IMR-90 (cell line): ENCODE measurements at regions not wholly inside any gene's neighbourhood (a gene's known extent, or its start where the extent isn't known, plus 50 kb on each side); places are given as distances from the start of the nearest gene placed in this dataset.

ENCODE experiments used
- ATAC-seq: fragments of 200-7000 bp; cut with Tn5 transposase; 2 replicates; pipeline ENCODE4 v1.9.1; 2020; ENCODE audit warnings: low read depth, mild to moderate bottlenecking, moderate library complexity
- BruUV-seq: library from RNA; stranded (reverse); fragments of 400-500 nt; replicated peaks from 2 replicates; lab custom pipeline; 2021; lab: Mats Ljungman, UMichigan
- CTCF ChIA-PET: fragments of 300-600 bp; formaldehyde crosslinking; extraction: SDS; loops from one replicate; lab custom pipeline; 2021; ENCODE audit warnings: antibody characterized with exemption; lab: Yijun Ruan, JAX
- POLR2A ChIA-PET: fragments of 300-600 bp; sonication (Branson Sonifier 250); formaldehyde crosslinking; loops from one replicate; lab custom pipeline; 2022; ENCODE audit warnings: antibody characterized with exemption; ENCODE audit not compliant: unreplicated experiment; lab: Charles Lee
- DNase-seq: peaks from one replicate; pipeline ENCODE4 v3.0.0; 2013
- H2AFZ ChIP-seq: replicated peaks from 2 replicates; pipeline ENCODE3; 2013; ENCODE audit warnings: low read length, mild to moderate bottlenecking; ENCODE audit not compliant: poor library complexity
- H2AK5ac ChIP-seq: 2 replicates; pipeline ENCODE4 v1.6.1; 2013; ENCODE audit warnings: low read depth, low read length, inconsistent platforms
- H2AK9ac ChIP-seq: replicated peaks from 2 replicates; pipeline ENCODE3; 2013; ENCODE audit warnings: mild to moderate bottlenecking, low read depth, low read length, moderate library complexity; ENCODE audit not compliant: poor library complexity
- H2BK120ac ChIP-seq: 2 replicates; pipeline ENCODE4 v1.6.1; 2013; ENCODE audit warnings: low read depth, low read length, inconsistent platforms
- H2BK15ac ChIP-seq: 3 replicates; pipeline ENCODE4 v1.6.1; 2013; ENCODE audit warnings: low read depth, low read length, inconsistent platforms
- H2BK20ac ChIP-seq: 2 replicates; pipeline ENCODE4 v1.6.1; 2013; ENCODE audit warnings: low read depth, mild to moderate bottlenecking, inconsistent platforms, low read length, moderate library complexity
- H2BK5ac ChIP-seq: 2 replicates; pipeline ENCODE4 v1.6.1; 2013; ENCODE audit warnings: mild to moderate bottlenecking, low read depth, low read length, inconsistent platforms; ENCODE audit not compliant: poor library complexity, severe bottlenecking
- H3K14ac ChIP-seq: replicated peaks from 2 replicates; pipeline ENCODE4 v1.6.1; 2013; ENCODE audit warnings: low read depth, low read length, inconsistent platforms
- H3K18ac ChIP-seq: 2 replicates; pipeline ENCODE4 v1.6.1; 2013; ENCODE audit warnings: low read depth, low read length, control low read depth
- H3K23ac ChIP-seq: 2 replicates; pipeline ENCODE4 v1.6.1; 2013; ENCODE audit warnings: low read depth, low read length, inconsistent platforms
- H3K27ac ChIP-seq: 2 replicates; pipeline ENCODE4 v1.5.1; 2013; ENCODE audit warnings: mild to moderate bottlenecking, control low read depth, low read length; ENCODE audit not compliant: insufficient read depth
- H3K27me3 ChIP-seq: 2 replicates; pipeline ENCODE4 v1.6.1; 2013; ENCODE audit warnings: low read length; ENCODE audit not compliant: control insufficient read depth, insufficient read depth
- H3K36me3 ChIP-seq: 2 replicates; pipeline ENCODE4 v1.6.1; 2013; ENCODE audit warnings: low read length, mixed read lengths; ENCODE audit not compliant: control insufficient read depth, insufficient read depth
- H3K4ac ChIP-seq: 2 replicates; pipeline ENCODE4 v1.6.1; 2013; ENCODE audit warnings: low read depth, low read length, inconsistent platforms
- H3K4me1 ChIP-seq: 2 replicates; pipeline ENCODE4 v1.6.1; 2013; ENCODE audit warnings: low read length, mixed read lengths; ENCODE audit not compliant: control insufficient read depth, insufficient read depth
- H3K4me2 ChIP-seq: 2 replicates; pipeline ENCODE4 v1.6.1; 2013; ENCODE audit warnings: low read depth, mild to moderate bottlenecking, control low read depth, low read length, moderate library complexity
- H3K4me3 ChIP-seq: 2 replicates; pipeline ENCODE4 v1.5.1; 2013; ENCODE audit warnings: low read depth, mild to moderate bottlenecking, control low read depth, low read length, moderate library complexity; ENCODE audit not compliant: insufficient read depth
- H3K56ac ChIP-seq: 2 replicates; pipeline ENCODE4 v1.6.1; 2013; ENCODE audit warnings: low read length, inconsistent platforms; ENCODE audit not compliant: insufficient read depth; ENCODE audit errors: extremely low read depth
- H3K79me1 ChIP-seq, 2 experiments: 2 replicates each; pipeline ENCODE4 v1.6.1; 2013; ENCODE audit warnings: low read length in 2 of 2, inconsistent platforms in 1 of 2, low read depth in 1 of 2
- H3K9ac ChIP-seq: 2 replicates; pipeline ENCODE4 v1.6.1; 2013; ENCODE audit warnings: low read depth, low read length, control low read depth
- H3K9me1 ChIP-seq: 2 replicates; pipeline ENCODE4 v1.6.1; 2013; ENCODE audit warnings: low read length, inconsistent platforms; ENCODE audit not compliant: insufficient read depth
- H3K9me3 ChIP-seq: 2 replicates; pipeline ENCODE4 v1.6.1; 2013; ENCODE audit warnings: low read length; ENCODE audit not compliant: control insufficient read depth, insufficient read depth
- H4K20me1 ChIP-seq: 2 replicates; pipeline ENCODE4 v1.6.1; 2013; ENCODE audit warnings: low read length, inconsistent platforms; ENCODE audit not compliant: insufficient read depth
- H4K5ac ChIP-seq: 2 replicates; pipeline ENCODE4 v1.6.1; 2013; ENCODE audit warnings: mild to moderate bottlenecking, low read depth, low read length, control low read depth
- H4K8ac ChIP-seq, 2 experiments: 2 replicates each; pipeline ENCODE4 v1.6.1; 2013; ENCODE audit warnings: low read depth in 2 of 2, low read length in 2 of 2, control low read depth in 1 of 2, inconsistent platforms in 1 of 2
- H4K91ac ChIP-seq: 2 replicates; pipeline ENCODE4 v1.6.1; 2013; ENCODE audit warnings: low read depth, low read length, inconsistent platforms; ENCODE audit not compliant: insufficient read depth
- BHLHE40 ChIP-seq: fragments of 150-350 bp; IDR thresholded peaks from 2 replicates; pipeline ENCODE4 v1.6.1; 2016; ENCODE audit warnings: mild to moderate bottlenecking, low read depth, low read length
- CTCF ChIP-seq: conservative IDR thresholded peaks from 2 replicates; pipeline ENCODE4 v1.5.1; 2012; ENCODE audit warnings: mild to moderate bottlenecking, low read depth, low read length, improper control_type of control experiment
- MAZ ChIP-seq: IDR thresholded peaks from 2 replicates; pipeline ENCODE4 v1.6.1; 2012; ENCODE audit warnings: low read depth, mild to moderate bottlenecking, low read length, improper control_type of control experiment, moderate library complexity, borderline replicate concordance
- NFE2L2 ChIP-seq: fragments of 150-350 bp; IDR thresholded peaks from 2 replicates; pipeline ENCODE4 v1.6.1; 2016; ENCODE audit warnings: low read depth, mild to moderate bottlenecking, low read length
- POLR2A ChIP-seq: IDR thresholded peaks from 2 replicates; pipeline ENCODE4 v1.6.1; 2012; ENCODE audit warnings: mild to moderate bottlenecking, low read depth, low read length
- SMC3 ChIP-seq: fragments of 150-350 bp; IDR thresholded peaks from 2 replicates; pipeline ENCODE4 v1.6.1; 2016; ENCODE audit warnings: low read depth, mild to moderate bottlenecking, antibody characterized with exemption, low read length, moderate library complexity
- WGBS, 2 experiments: methylation state at CpG; one replicate each; pipeline versions ENCODE4 v1.1.5 to v1.1.7; 2013; ENCODE audit warnings: missing lambda C conversion rate in 2 of 2; ENCODE audit not compliant: insufficient read length in 1 of 2; ENCODE audit errors: extremely low coverage in 2 of 2; 5-methylcytosine and 5-hydroxymethylcytosine counted together
- dilution Hi-C: fragments of 300-500 bp; cut with HindIII; formaldehyde crosslinking; loops from one replicate; pipeline ENCODE4 v1.14.3; 2018; ENCODE audit warnings: low sequenced_read_pairs; ENCODE audit not compliant: unreplicated experiment
- in situ Hi-C: fragments of 300-500 bp; cut with MboI; formaldehyde crosslinking; loops from 3 replicates; pipeline ENCODE4 v1.14.3; 2019; ENCODE audit warnings: low sequenced_read_pairs, inconsistent platforms, mixed read lengths
- intact Hi-C: fragments of 100-400 bp; cut with micrococcal nuclease; formaldehyde crosslinking; loops from 2 replicates; pipeline ENCODE4 v1.10.0; 2022
- TF ChIP-seq, protein P1 (sequence below): fragments of 150-350 bp; IDR thresholded peaks from 2 replicates; pipeline ENCODE4 v1.6.1; 2017; ENCODE audit warnings: mild to moderate bottlenecking, antibody characterized with exemption, low read length, low read depth

GRCh38 chr1:188611432-188611831 is 1782.7 kb downstream of the PLA2G4A start:
- H4K5ac ChIP-seq = no peak overlapping the region
- H3K14ac ChIP-seq = no peak overlapping the region
- H3K4ac ChIP-seq = no peak overlapping the region
- TF ChIP-seq POLR2A (no peak), CTCF (no peak), SMC3 (no peak), NFE2L2 (no peak), MAZ (no peak), BHLHE40 (no peak)
- TF ChIP-seq, protein P1, sequence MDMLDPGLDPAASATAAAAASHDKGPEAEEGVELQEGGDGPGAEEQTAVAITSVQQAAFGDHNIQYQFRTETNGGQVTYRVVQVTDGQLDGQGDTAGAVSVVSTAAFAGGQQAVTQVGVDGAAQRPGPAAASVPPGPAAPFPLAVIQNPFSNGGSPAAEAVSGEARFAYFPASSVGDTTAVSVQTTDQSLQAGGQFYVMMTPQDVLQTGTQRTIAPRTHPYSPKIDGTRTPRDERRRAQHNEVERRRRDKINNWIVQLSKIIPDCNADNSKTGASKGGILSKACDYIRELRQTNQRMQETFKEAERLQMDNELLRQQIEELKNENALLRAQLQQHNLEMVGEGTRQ = no peak
- H3K4me3 ChIP-seq = no peak overlapping the region
- ATAC-seq (no peak), DNase-seq (no peak)
- no peak overlapping the region for H2BK5ac ChIP-seq
- H2AK5ac ChIP-seq = no peak overlapping the region
- no peaks in the 10 kb centered on the region for H3K36me3 ChIP-seq
- no peak overlapping the region for H2BK20ac ChIP-seq
- H2BK120ac ChIP-seq = no peak overlapping the region
- in situ Hi-C loops (no loop called here), dilution Hi-C loops (no loop called here), intact Hi-C loops (no loop called here)
- 0 out of 2 replicates have a peak, but pooled peaks cover 3% of the 10 kb centered on the region for H3K9me3 ChIP-seq
- ChIA-PET POLR2A (no interaction called here), CTCF (no interaction called here)
- H3K18ac ChIP-seq = no peak overlapping the region
- no peak overlapping the region for H3K4me2 ChIP-seq
- no CpG with 5 or more reads among the region's 4 CpGs for WGBS, 2 experiments
- H3K27ac ChIP-seq = no peak overlapping the region
- BruUV-seq = no TSS peak
- no peaks in the 10 kb centered on the region for H3K27me3 ChIP-seq
- H2AFZ ChIP-seq = no peak overlapping the region
- H2BK15ac ChIP-seq = no peak overlapping the region
- no peak overlapping the region for H4K91ac ChIP-seq
- H2AK9ac ChIP-seq = no peak overlapping the region
- H4K8ac ChIP-seq = no peak overlapping the region
- H3K79me1 ChIP-seq = no peaks in the 10 kb centered on the region
- no peak overlapping the region for H3K56ac ChIP-seq
- no peak overlapping the region for H3K23ac ChIP-seq
- H4K20me1 ChIP-seq = no peaks in the 10 kb centered on the region
- no peak overlapping the region for H3K9ac ChIP-seq
- H3K9me1 ChIP-seq = no peaks in the 10 kb centered on the region
- no peaks in the 10 kb centered on the region for H3K4me1 ChIP-seq
